ENCODE measurements at regions not wholly inside any gene's neighbourhood (a gene's known extent, or its start where the extent isn't known, plus 50 kb on each side); places are given as distances from the start of the nearest gene placed in this dataset.

- Mint-ChIP-seq H3K36me3 (ENCODE audit: low read depth) (no peaks in the 10 kb centered on the region), H3K27me3 (peaks cover 5% of the 10 kb centered on the region), H3K4me3 (no peak overlapping the region), H3K4me1 (ENCODE audit: low read depth) (no peaks in the 10 kb centered on the region), H3K9me3 (peaks cover 2% of the 10 kb centered on the region), H3K27ac (no peak overlapping the region)
- DNase-seq (no peak), ATAC-seq (ENCODE audit: poor library complexity) (no peak)
- no peak overlapping the region for H3K27ac ChIP-seq (ENCODE audit: low read depth in 1 of 2, low read length in 2 of 2)
- CTCF ChIA-PET: no interaction called here
- H3K36me3 ChIP-seq (ENCODE audit: insufficient read depth, low read length): no peaks in the 10 kb centered on the region
- POLR2A ChIA-PET: no interaction called here
- intact Hi-C loops (cut with DNase I, micrococcal nuclease): no loop called here
- H3K27me3 ChIP-seq (ENCODE audit: control insufficient read depth in 1 of 2, insufficient read depth in 2 of 2, low read length in 2 of 2): peaks cover 0 to 3% of the 10 kb centered on the region in 2 experiments
- no peak overlapping the region for H3K4me3 ChIP-seq (ENCODE audit: low read length)
- H3K4me1 ChIP-seq (ENCODE audit: insufficient read depth, low read length): no peaks in the 10 kb centered on the region
- no peak for TF ChIP-seq CTCF (IDR thresholded peaks at IDR 0.05)
- H3K9me3 ChIP-seq (ENCODE audit: control insufficient read depth in 1 of 2, insufficient read depth in 1 of 2, low read length in 2 of 2): no peaks in the 10 kb centered on the region
These were observed 243.5 kb downstream of the ANAPC1 start for GRCh38 chr2:111640480-111640879.

- H3K36me3 Mint-ChIP-seq (ENCODE audit: low read depth): no peaks in the 10 kb centered on the region
- peaks cover 0 to 3% of the 10 kb centered on the region in 2 experiments for H3K27me3 ChIP-seq (ENCODE audit: control insufficient read depth in 1 of 2, insufficient read depth in 2 of 2, low read length in 2 of 2)
- POLR2A ChIA-PET: no interaction called here
- H3K9me3 Mint-ChIP-seq: peaks cover 10% of the 10 kb centered on the region
- H3K27ac ChIP-seq (ENCODE audit: low read depth in 1 of 2, low read length in 2 of 2): no peak overlapping the region
- no peak overlapping the region for H3K27ac Mint-ChIP-seq
- TF ChIP-seq CTCF (IDR thresholded peaks at IDR 0.05): no peak
- H3K27me3 Mint-ChIP-seq: peaks cover 5% of the 10 kb centered on the region
- ATAC-seq (ENCODE audit: poor library complexity) (no peak), DNase-seq (peak in 1 of 14 experiments; percentile 27)
- H3K9me3 ChIP-seq (ENCODE audit: control insufficient read depth in 1 of 2, insufficient read depth in 1 of 2, low read length in 2 of 2): peaks cover 0 to 18% of the 10 kb centered on the region in 2 experiments
- intact Hi-C loops (cut with DNase I, micrococcal nuclease): no loop called here
- H3K4me1 ChIP-seq (ENCODE audit: insufficient read depth, low read length): no peaks in the 10 kb centered on the region
- H3K4me3 Mint-ChIP-seq: no peak overlapping the region
- no peak overlapping the region for H3K4me3 ChIP-seq (ENCODE audit: low read length)
- CTCF ChIA-PET: no interaction called here
- no peaks in the 10 kb centered on the region for H3K4me1 Mint-ChIP-seq (ENCODE audit: low read depth)
- H3K36me3 ChIP-seq (ENCODE audit: insufficient read depth, low read length): no peaks in the 10 kb centered on the region
These were observed 241.2 kb downstream of the ANAPC1 start for GRCh38 chr2:111642586-111643327.

GRCh38 chr2:111643759-111644158, 240.2 kb downstream of the ANAPC1 start:
- Histone ChIP-seq H3K27ac (ENCODE audit: low read depth in 1 of 2, low read length in 2 of 2) (no peak overlapping the region), H3K4me3 (ENCODE audit: low read length) (no peak overlapping the region), H3K27me3 (ENCODE audit: control insufficient read depth in 1 of 2, insufficient read depth in 2 of 2, low read length in 2 of 2) (peaks cover 0 to 3% of the 10 kb centered on the region in 2 experiments), H3K4me1 (ENCODE audit: insufficient read depth, low read length) (no peaks in the 10 kb centered on the region), H3K9me3 (ENCODE audit: control insufficient read depth in 1 of 2, insufficient read depth in 1 of 2, low read length in 2 of 2) (peaks cover 0 to 18% of the 10 kb centered on the region in 2 experiments), H3K36me3 (ENCODE audit: insufficient read depth, low read length) (no peaks in the 10 kb centered on the region)
- Mint-ChIP-seq H3K9me3 (peaks cover 9% of the 10 kb centered on the region), H3K27me3 (peaks cover 5% of the 10 kb centered on the region), H3K4me1 (ENCODE audit: low read depth) (no peaks in the 10 kb centered on the region), H3K27ac (no peak overlapping the region), H3K36me3 (ENCODE audit: low read depth) (no peaks in the 10 kb centered on the region), H3K4me3 (no peak overlapping the region)
- CTCF ChIA-PET: no interaction called here
- POLR2A ChIA-PET: no interaction called here
- DNase-seq: no peak
- ATAC-seq (ENCODE audit: poor library complexity): no peak
- no peak for TF ChIP-seq CTCF (IDR thresholded peaks at IDR 0.05)
- intact Hi-C loops (cut with DNase I, micrococcal nuclease): no loop called here
